ENCODE measurements at regions not wholly inside any gene's neighbourhood (a gene's known extent, or its start where the extent isn't known, plus 50 kb on each side); places are given as distances from the start of the nearest gene placed in this dataset.

DNA sequence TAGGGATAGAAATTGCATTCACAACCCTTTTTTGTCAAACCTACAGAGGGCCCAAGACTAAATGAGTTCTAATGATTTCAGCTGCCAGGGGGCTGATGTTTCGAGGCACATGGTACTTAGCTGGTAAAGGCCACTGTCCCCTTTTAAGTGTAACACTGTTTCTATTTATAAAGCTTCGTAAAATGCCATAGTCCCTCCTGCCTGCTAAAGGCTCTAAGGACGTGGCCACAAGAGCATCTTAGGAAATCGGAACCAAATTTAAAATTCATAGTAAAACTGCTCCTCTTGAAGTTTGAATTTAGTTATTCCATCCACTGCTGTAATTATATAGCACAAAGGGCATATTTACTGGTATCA lies 170.3 kb upstream of the WWC1 start:
- no peak for TF ChIP-seq ZFP3 (CRISPR knock-in tag; IDR thresholded peaks at IDR 0.05)
- TF ChIP-seq BACH2 (CRISPR knock-in tag; IDR thresholded peaks at IDR 0.05; ENCODE audit: borderline replicate concordance): no peak
- TF ChIP-seq ISL1 (CRISPR knock-in tag; IDR thresholded peaks at IDR 0.05): no peak
- no peak for TF ChIP-seq TOX (CRISPR knock-in tag; IDR thresholded peaks at IDR 0.05; ENCODE audit: borderline replicate concordance)
- ATAC-seq: no peak

DNA sequence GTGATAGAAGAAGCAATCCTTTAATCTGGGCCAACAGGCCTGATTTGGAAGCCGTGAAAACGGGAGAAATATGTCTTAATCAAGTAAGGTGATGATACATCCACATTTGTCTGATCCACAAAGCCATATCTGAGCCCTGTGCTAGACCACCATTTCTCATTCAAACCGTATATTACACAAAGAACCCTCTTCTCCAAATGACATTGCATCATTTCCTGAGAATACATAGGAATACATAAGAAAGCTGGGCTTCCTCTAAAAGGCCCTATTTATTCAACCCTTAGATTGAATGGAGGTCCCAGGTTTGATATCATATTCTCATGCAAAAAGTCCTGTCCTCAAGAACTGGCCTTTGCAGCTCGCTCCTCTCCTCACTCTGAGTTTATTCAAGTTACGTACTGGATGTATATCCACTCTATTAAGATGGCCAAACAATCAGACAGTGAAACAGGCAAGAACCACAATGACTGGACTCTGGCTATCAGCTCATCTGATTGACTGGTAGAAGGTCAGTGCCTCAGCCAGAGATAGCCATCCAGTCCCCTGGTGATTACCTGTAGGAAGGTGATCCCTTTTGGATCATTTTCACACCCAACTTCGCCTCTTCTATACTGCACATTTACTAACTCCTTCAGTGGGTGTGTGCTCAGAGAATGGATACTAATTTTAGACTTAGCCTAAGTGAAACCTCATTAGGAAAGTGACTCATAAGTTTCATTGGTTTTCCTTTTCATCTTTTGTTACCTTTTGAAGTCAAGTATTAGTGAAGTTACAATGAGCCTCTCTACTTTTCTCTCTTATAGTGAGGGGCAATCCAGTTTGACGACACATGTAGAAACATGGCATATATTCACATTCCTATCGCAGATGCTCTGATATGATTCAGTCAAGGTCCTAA lies 167.6 kb upstream of the WWC1 start:
- TF ChIP-seq, protein P1, sequence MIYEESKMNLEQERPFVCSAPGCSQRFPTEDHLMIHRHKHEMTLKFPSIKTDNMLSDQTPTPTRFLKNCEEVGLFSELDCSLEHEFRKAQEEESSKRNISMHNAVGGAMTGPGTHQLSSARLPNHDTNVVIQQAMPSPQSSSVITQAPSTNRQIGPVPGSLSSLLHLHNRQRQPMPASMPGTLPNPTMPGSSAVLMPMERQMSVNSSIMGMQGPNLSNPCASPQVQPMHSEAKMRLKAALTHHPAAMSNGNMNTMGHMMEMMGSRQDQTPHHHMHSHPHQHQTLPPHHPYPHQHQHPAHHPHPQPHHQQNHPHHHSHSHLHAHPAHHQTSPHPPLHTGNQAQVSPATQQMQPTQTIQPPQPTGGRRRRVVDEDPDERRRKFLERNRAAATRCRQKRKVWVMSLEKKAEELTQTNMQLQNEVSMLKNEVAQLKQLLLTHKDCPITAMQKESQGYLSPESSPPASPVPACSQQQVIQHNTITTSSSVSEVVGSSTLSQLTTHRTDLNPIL (CRISPR knock-in tag; IDR thresholded peaks at IDR 0.05; ENCODE audit: low read depth): no peak
- TF ChIP-seq ESRRG (CRISPR knock-in tag; IDR thresholded peaks at IDR 0.05) (no peak), ZFP3 (CRISPR knock-in tag; IDR thresholded peaks at IDR 0.05) (no peak), SNAI2 (CRISPR knock-in tag; IDR thresholded peaks at IDR 0.05) (no peak), ZNF70 (CRISPR knock-in tag; IDR thresholded peaks at IDR 0.05) (no peak), GLIS3 (CRISPR knock-in tag; IDR thresholded peaks at IDR 0.05) (no peak), ARNTL (CRISPR knock-in tag; IDR thresholded peaks at IDR 0.05; ENCODE audit: borderline replicate concordance, low read depth) (no peak), CSDC2 (CRISPR knock-in tag; IDR thresholded peaks at IDR 0.05) (no peak), ZNF8 (CRISPR knock-in tag; IDR thresholded peaks at IDR 0.05) (no peak), BACH2 (CRISPR knock-in tag; IDR thresholded peaks at IDR 0.05; ENCODE audit: borderline replicate concordance) (no peak)
- no peak for ATAC-seq

DNA sequence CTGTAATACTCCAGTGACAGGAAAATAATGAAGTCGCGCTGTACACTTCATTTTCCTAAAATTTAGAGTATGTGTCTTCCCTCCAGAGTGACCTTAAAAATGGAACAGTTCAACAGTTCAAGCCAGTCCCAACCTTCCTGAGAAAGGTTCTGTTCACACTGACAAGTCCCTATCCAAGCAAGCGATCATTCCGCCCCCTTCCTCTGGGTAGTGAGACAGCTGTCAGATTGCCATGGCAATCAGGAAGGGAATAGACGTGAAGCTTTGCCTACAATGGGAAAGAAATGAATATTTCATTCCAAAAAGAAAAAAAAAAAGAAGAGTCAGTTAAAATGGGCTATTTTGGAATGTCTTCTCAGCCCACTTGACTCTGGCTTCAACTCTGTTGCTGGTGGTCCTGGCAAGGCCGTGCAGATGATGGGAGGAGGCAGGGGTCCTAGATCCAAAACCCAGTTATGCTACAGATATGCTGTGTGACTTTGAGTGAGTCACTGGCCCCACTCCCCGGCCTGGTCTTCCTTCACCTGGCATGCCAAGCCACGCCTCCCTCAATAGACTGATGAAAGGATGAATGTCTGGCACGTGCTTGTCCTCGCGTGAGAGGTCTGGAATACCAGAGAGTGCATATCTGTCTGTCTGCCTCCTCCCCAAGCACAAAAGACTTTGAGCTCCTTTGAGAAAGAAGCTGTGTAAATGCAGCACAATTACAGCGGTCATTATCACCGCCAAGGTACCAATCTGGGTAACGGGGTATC lies 165.8 kb upstream of the WWC1 start:
- ATAC-seq: no peak
- TF ChIP-seq ARNTL (CRISPR knock-in tag; IDR thresholded peaks at IDR 0.05; ENCODE audit: borderline replicate concordance, low read depth) (no peak), CSDC2 (CRISPR knock-in tag; IDR thresholded peaks at IDR 0.05) (no peak), ZNF8 (CRISPR knock-in tag; IDR thresholded peaks at IDR 0.05) (no peak), TOX (CRISPR knock-in tag; IDR thresholded peaks at IDR 0.05; ENCODE audit: borderline replicate concordance) (no peak), GLIS3 (CRISPR knock-in tag; IDR thresholded peaks at IDR 0.05) (no peak), ZFP30 (CRISPR knock-in tag; IDR thresholded peaks at IDR 0.05) (no peak), ESRRG (CRISPR knock-in tag; IDR thresholded peaks at IDR 0.05) (no peak), ZNF70 (CRISPR knock-in tag; IDR thresholded peaks at IDR 0.05) (no peak), ZNF565 (CRISPR knock-in tag; conservative IDR thresholded peaks at IDR 0.05; ENCODE audit: low read depth) (no peak), ISL1 (CRISPR knock-in tag; IDR thresholded peaks at IDR 0.05) (no peak)
- TF ChIP-seq, protein P2, sequence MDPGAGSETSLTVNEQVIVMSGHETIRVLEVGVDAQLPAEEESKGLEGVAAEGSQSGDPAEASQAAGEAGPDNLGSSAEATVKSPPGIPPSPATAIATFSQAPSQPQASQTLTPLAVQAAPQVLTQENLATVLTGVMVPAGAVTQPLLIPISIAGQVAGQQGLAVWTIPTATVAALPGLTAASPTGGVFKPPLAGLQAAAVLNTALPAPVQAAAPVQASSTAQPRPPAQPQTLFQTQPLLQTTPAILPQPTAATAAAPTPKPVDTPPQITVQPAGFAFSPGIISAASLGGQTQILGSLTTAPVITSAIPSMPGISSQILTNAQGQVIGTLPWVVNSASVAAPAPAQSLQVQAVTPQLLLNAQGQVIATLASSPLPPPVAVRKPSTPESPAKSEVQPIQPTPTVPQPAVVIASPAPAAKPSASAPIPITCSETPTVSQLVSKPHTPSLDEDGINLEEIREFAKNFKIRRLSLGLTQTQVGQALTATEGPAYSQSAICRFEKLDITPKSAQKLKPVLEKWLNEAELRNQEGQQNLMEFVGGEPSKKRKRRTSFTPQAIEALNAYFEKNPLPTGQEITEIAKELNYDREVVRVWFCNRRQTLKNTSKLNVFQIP (CRISPR knock-in tag; IDR thresholded peaks at IDR 0.05; ENCODE audit: borderline replicate concordance, low read depth): no peak
- TF ChIP-seq, protein P3, sequence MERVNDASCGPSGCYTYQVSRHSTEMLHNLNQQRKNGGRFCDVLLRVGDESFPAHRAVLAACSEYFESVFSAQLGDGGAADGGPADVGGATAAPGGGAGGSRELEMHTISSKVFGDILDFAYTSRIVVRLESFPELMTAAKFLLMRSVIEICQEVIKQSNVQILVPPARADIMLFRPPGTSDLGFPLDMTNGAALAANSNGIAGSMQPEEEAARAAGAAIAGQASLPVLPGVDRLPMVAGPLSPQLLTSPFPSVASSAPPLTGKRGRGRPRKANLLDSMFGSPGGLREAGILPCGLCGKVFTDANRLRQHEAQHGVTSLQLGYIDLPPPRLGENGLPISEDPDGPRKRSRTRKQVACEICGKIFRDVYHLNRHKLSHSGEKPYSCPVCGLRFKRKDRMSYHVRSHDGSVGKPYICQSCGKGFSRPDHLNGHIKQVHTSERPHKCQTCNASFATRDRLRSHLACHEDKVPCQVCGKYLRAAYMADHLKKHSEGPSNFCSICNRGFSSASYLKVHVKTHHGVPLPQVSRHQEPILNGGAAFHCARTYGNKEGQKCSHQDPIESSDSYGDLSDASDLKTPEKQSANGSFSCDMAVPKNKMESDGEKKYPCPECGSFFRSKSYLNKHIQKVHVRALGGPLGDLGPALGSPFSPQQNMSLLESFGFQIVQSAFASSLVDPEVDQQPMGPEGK (CRISPR knock-in tag; IDR thresholded peaks at IDR 0.05; ENCODE audit: borderline replicate concordance): no peak

DNA sequence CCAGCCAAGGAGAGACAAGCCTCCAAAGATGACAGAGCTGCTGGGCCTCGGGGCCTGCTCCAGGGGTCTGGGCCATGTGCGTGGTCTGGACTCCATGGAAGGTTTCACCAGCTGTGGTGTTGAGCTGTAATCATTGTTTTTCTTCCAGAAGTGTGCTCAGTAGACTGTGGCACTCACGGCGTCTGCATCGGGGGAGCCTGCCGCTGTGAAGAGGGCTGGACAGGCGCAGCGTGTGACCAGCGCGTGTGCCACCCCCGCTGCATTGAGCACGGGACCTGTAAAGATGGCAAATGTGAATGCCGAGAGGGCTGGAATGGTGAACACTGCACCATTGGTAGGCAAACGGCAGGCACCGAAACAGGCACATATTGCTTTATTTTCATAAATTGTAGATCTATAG lies 164.8 kb upstream of the WWC1 start:
- TF ChIP-seq ZNF70 (CRISPR knock-in tag; IDR thresholded peaks at IDR 0.05): no peak
- TF ChIP-seq, protein P4, sequence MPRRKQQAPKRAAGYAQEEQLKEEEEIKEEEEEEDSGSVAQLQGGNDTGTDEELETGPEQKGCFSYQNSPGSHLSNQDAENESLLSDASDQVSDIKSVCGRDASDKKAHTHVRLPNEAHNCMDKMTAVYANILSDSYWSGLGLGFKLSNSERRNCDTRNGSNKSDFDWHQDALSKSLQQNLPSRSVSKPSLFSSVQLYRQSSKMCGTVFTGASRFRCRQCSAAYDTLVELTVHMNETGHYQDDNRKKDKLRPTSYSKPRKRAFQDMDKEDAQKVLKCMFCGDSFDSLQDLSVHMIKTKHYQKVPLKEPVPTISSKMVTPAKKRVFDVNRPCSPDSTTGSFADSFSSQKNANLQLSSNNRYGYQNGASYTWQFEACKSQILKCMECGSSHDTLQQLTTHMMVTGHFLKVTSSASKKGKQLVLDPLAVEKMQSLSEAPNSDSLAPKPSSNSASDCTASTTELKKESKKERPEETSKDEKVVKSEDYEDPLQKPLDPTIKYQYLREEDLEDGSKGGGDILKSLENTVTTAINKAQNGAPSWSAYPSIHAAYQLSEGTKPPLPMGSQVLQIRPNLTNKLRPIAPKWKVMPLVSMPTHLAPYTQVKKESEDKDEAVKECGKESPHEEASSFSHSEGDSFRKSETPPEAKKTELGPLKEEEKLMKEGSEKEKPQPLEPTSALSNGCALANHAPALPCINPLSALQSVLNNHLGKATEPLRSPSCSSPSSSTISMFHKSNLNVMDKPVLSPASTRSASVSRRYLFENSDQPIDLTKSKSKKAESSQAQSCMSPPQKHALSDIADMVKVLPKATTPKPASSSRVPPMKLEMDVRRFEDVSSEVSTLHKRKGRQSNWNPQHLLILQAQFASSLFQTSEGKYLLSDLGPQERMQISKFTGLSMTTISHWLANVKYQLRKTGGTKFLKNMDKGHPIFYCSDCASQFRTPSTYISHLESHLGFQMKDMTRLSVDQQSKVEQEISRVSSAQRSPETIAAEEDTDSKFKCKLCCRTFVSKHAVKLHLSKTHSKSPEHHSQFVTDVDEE (CRISPR knock-in tag; IDR thresholded peaks at IDR 0.05): no peak
- no peak for TF ChIP-seq OSR1 (CRISPR knock-in tag; IDR thresholded peaks at IDR 0.05)
- no peak for TF ChIP-seq GLIS3 (CRISPR knock-in tag; IDR thresholded peaks at IDR 0.05)
- ATAC-seq: no peak

Measured in SK-N-SH treated with all-trans-retinoic acid at 6 μM for 48 hours (cell line).